ENCODE measurements at regions not wholly inside any gene's neighbourhood (a gene's known extent, or its start where the extent isn't known, plus 50 kb on each side); places are given as distances from the start of the nearest gene placed in this dataset.

DNA sequence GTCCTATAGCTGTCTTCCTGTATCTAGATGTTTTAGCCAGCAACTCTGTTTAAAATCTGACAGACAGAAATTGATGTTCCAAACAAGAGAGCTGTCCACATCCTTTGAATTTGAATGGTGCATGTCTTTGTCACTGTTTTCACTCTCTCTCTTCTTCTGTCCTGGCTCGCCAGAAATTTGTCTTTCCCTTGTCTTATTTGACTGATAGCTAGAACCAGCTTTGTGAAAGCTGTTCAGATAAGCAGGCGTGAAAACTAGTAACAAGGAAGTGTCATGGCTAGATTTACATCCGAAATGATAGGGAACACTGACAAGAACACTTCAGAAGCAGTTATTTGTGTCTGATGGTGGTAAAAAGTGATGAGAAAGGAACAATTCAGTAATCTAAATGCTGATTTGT, 354.9 kb upstream of the SLITRK1 start:
- DNase-seq = no peak

GRCh38 chr13:84234416-84234815, 352.1 kb upstream of the SLITRK1 start:
- DNase-seq = no peak

- DNase-seq = no peak
These were observed 348.3 kb upstream of the SLITRK1 start for GRCh38 chr13:84230568-84230967.

- no peak for DNase-seq
These were observed 328.8 kb upstream of the SLITRK1 start for GRCh38 chr13:84211048-84211447.

GRCh38 chr13:84208246-84208910, 326.1 kb upstream of the SLITRK1 start:
- DNase-seq = no peak

- DNase-seq = no peak
These were observed 325.2 kb upstream of the SLITRK1 start for GRCh38 chr13:84207509-84207908.

DNA sequence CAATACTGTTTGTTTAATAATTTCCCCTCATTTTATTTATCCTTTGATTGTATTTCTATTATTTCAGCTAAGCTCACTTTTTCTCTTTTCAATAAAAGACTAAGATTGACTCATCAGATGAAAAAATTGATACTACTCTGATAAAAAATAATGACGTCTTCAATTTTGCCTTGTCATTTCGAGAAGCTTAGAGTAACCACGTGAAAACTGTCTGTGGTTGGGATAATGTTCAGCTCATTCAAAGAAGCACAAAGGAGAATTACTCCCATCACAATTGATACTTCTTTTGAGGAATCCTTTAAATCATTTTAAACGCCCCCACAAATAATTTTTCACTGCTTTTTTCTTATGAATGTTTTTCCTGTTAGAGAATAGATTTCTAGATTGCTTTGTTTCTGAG, 318.7 kb upstream of the SLITRK1 start:
- no peak for DNase-seq

- peak; percentile 95 for DNase-seq
These were observed 309.9 kb upstream of the SLITRK1 start for GRCh38 chr13:84192125-84192524.

GRCh38 chr13:84191139-84191538, 308.9 kb upstream of the SLITRK1 start:
- DNase-seq = no peak

DNA sequence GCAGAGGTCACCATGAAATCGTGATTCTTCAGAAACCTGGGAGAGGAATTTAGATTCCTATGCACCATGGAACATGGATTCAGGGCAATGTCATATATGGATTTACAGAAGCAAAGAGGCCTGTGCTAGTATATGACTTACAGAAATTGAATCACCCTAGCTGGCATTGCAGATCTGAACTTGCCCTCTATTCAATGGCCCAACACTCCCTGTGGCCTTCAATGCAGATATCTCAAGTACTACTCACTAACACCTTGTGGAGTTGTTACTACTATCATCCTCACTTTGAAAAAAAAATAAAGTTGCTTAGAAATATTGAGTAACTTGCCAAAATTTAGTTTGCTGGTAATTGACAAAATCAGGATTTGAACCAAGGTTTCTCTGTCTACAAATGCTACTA, 305.4 kb upstream of the SLITRK1 start:
- no peak for DNase-seq

DNA sequence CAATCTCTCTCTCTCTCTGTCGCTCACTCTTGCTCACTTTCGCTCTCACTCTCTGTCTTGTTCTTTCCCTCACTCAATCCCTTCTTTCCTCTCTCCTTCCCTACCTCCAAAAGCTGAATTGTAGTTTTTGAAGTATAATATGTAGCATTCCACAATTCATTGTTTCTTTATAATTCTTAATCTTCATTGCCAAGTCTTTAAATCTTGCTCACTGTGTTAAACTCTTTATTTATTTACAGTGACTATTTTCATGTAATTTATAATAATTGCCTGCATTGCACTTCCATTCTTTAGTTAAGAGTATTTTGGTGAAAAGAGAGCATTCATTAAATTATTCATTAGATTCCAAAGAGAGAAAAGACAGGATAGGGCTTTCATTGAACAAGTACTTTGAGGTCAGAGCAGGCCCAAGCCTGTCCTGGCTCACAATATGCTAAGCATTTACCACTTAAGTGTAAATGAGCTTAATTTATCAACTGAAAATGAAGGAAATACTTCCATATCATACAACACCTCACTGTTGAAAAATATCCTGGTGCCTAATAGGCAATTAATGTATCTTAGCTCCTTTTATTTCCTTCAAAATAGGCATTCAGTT, 257.4 kb upstream of the SLITRK1 start:
- no peak for DNase-seq

- DNase-seq = peak; percentile 71
These were observed 255.0 kb upstream of the SLITRK1 start for GRCh38 chr13:84137292-84137691.

GRCh38 chr13:84136582-84136981, 254.3 kb upstream of the SLITRK1 start:
- peak; percentile 9 for DNase-seq

DNA sequence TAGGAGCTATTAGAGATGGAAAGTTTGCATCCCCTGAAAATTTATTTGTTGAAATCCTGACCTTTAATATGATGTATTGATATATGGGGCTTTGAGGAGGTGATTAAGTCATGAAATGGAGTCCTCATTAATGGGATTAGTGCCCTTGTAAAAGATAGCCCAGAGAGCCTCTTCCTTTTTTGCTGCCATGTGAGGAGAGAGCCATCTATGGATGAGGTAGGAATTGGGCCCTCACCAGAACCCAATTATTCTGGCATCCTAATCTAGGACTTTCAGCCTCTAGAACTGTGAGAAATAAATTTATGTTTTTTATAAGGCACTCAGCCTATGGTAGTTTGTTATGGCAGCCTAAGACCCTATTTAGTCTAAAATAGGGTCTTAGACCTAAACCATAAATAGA, 250.2 kb upstream of the SLITRK1 start:
- DNase-seq = no peak

DNA sequence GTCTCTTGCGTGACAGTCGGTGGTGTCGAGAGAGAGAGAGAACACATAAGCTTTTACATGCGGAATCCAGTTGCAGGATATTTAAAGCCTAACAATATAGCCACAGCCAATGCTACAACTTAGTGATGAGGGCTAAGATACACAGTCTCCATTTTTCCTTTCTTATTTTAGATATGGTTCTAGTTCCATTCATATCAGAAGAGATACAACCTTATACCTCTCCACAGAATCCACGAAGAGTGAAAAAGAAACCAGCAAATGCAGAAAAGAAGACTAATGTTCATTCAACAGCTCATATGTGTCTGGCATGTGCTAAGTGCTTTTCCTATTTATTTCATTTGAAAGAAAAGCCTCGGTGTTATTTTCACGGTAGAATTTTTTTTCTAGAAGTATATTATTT, 249.0 kb upstream of the SLITRK1 start:
- DNase-seq = no peak

- DNase-seq = peak; percentile 6
These were observed 248.3 kb upstream of the SLITRK1 start for GRCh38 chr13:84130495-84131114.

DNA sequence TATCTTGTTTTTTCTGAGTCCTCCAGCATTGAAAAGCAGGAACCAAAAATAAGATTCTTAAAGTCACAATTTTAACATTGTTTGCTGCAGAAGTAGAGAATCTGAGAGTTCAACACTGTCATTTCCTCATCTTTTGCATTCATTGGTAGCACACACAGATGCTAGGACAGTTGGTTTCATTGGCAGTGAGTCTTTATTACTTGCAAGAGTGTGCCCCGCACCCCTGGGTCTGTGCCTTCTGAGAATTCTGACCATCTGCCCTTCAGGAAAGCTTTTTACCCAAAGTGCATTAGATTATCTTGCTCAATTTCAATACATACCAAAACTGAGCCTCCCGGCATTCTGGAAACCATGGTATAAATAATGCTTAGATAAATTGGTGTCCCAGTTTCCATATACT, 247.7 kb upstream of the SLITRK1 start:
- DNase-seq = no peak

- no peak for DNase-seq
These were observed 245.4 kb upstream of the SLITRK1 start for GRCh38 chr13:84127597-84128128.

DNA sequence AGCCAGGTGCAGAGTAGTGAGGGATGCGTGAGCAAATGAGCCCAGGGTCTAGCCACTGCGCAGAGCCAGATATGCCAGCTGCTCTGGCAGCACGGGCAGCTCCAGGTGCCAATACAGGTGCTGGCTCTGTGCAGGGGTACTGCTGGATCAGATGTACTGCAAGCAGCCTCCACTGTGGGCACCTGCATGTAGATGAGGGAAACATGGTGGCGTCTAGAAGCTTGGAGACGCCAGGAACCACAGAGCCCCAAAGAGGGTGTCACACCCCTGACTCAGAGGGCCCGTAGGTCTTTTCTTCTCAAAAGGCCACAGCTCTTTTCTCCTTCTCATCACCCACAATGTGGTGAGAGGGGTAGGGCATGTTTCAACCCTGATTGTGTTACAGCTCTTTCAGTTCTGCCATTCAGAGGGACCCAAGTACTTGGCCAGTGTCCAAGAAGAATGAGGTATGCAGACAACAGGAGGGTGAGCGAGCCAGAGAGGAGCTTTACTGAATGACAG, 244.4 kb upstream of the SLITRK1 start:
- DNase-seq = peak; percentile 8

- no peak for DNase-seq
These were observed 239.2 kb upstream of the SLITRK1 start for GRCh38 chr13:84121456-84121855.

DNA sequence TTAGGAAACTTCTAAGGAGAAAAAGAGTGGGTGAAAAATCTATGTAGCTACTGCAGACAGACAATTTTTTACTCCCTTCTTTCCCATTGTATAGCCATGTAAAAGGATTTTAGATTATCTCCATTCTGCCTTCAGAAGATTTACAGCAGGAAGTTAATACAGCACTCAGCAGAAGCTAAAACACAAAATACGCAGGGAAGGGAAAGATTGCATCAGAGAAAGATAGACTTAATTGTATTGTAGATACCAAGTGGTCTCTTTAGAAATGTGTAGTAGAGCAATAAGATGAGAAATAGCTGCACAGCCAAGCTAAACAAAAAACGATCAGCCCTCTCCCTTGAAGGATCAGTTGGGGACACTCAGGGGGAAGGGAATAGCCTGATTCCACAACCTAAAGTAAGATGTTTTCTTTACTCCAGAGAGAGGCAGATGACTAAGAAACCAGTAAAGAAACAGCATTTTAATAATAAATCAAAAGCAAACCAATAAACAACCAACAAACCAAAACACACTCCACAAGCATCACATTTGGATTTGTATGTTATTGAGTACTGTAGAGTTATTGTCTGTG, 236.7 kb upstream of the SLITRK1 start:
- DNase-seq = peak; percentile 8

- DNase-seq = no peak
These were observed 216.0 kb upstream of the SLITRK1 start for GRCh38 chr13:84098273-84098672.

- DNase-seq = no peak
These were observed 214.9 kb upstream of the SLITRK1 start for GRCh38 chr13:84097148-84097547.

DNA sequence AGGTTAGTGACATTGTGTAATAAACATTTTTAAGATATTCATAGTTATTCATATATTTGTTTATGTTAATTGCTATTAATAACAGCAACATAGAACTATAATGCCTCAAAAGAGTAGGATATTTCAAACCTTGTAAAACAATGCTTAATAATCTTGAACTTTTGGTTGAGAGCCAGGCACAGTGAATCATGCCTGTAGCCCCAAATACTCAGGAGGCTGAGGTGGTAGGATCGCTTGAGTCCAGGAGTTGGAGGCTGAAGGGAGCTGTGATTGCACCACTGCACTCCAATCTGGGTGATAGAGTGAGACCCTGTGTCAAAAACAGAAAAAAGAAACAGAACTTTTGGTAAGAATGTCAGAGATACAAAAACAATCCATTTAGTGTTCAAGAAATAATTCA, 213.9 kb upstream of the SLITRK1 start:
- DNase-seq = peak; percentile 52
